CD14-positive monocyte (primary cell): ENCODE measurements at regions not wholly inside any gene's neighbourhood (a gene's known extent, or its start where the extent isn't known, plus 50 kb on each side); places are given as distances from the start of the nearest gene placed in this dataset.
"Not testable (repeated sequence)": the region's sequence is repeated elsewhere in the genome, so short reads cannot be mapped to it uniquely, and the experiment has no call there.

Experiments
- DNase-seq, 3 donors: peaks; one replicate each; pipeline ENCODE4 v3.0.0-alpha.2; 2011 to 2022
- H2AFZ ChIP-seq: 2 replicates; pipeline ENCODE4 v1.6.0; 2012; ENCODE audit warnings: mild to moderate bottlenecking, low read depth, low read length, inconsistent platforms; ENCODE audit not compliant: insufficient read depth, poor library complexity, severe bottlenecking
- H3K27ac ChIP-seq, 2 donors: 1 replicate in 1 of 2; 2 replicates in 1 of 2; pipeline ENCODE4 v1.5.1; 2012 to 2013; ENCODE audit warnings: low read length in 2 of 2, control low read depth in 1 of 2, inconsistent platforms in 1 of 2, low read depth in 1 of 2, mild to moderate bottlenecking in 1 of 2
- H3K27me3 ChIP-seq, 2 donors: one replicate each; pipeline versions ENCODE4 v1.6.0 to v1.6.1; 2011 to 2013; ENCODE audit warnings: low read length in 2 of 2; ENCODE audit not compliant: control insufficient read depth in 2 of 2, insufficient read depth in 2 of 2
- H3K36me3 ChIP-seq, 2 donors: replicated peaks in 1 of 2; 1 replicate in 1 of 2; 2 replicates in 1 of 2; pipeline versions ENCODE4 v1.5.1 to v1.6.1; 2012 to 2013; ENCODE audit warnings: low read length in 2 of 2, control low read depth in 1 of 2, inconsistent platforms in 1 of 2, mild to moderate bottlenecking in 1 of 2; ENCODE audit not compliant: insufficient read depth in 2 of 2, control insufficient read depth in 1 of 2
- H3K4me1 ChIP-seq, 2 donors: 1 replicate in 1 of 2; 2 replicates in 1 of 2; pipeline versions ENCODE4 v1.5.1 to v1.6.1; 2012 to 2013; ENCODE audit warnings: low read length in 2 of 2, control low read depth in 1 of 2, inconsistent platforms in 1 of 2, mild to moderate bottlenecking in 1 of 2, moderate library complexity in 1 of 2; ENCODE audit not compliant: insufficient read depth in 2 of 2, control insufficient read depth in 1 of 2
- H3K4me2 ChIP-seq: replicated peaks from 2 replicates; pipeline ENCODE3; 2012; ENCODE audit warnings: low read length, moderate library complexity, mild to moderate bottlenecking; ENCODE audit not compliant: poor library complexity, severe bottlenecking; ENCODE audit errors: extremely low read depth
- H3K4me3 ChIP-seq, 3 experiments: fragments of 200-600 bp in 1 of 3; sonication (generic) in 1 of 3; replicated peaks in 1 of 3; 1 replicate in 2 of 3; 2 replicates in 1 of 3; pipeline ENCODE4 v1.5.1; 2011 to 2013; ENCODE audit warnings: low read length in 3 of 3, mild to moderate bottlenecking in 3 of 3, control low read depth in 2 of 3, low read depth in 2 of 3, inconsistent platforms in 1 of 3, moderate library complexity in 1 of 3
- H3K79me2 ChIP-seq: 2 replicates; pipeline ENCODE4 v1.6.0; 2012; ENCODE audit warnings: mild to moderate bottlenecking, control low read depth, inconsistent platforms, low read length, moderate library complexity; ENCODE audit not compliant: insufficient read depth
- H3K9ac ChIP-seq: 2 replicates; pipeline ENCODE4 v1.6.0; 2017; ENCODE audit warnings: low read length, mild to moderate bottlenecking; ENCODE audit not compliant: insufficient read depth, poor library complexity, severe bottlenecking
- H3K9me3 ChIP-seq, 2 donors: replicated peaks in 1 of 2; 1 replicate in 1 of 2; 2 replicates in 1 of 2; pipeline versions ENCODE4 v1.5.1 to v1.6.1; 2012 to 2013; ENCODE audit warnings: low read length in 2 of 2, control low read depth in 1 of 2; ENCODE audit not compliant: control insufficient read depth in 1 of 2, insufficient read depth in 1 of 2
- H4K20me1 ChIP-seq: 2 replicates; pipeline ENCODE4 v1.6.0; 2012; ENCODE audit warnings: mild to moderate bottlenecking, low read length, control low read depth, moderate library complexity; ENCODE audit not compliant: insufficient read depth
- H3K27ac Mint-ChIP-seq, 7 donors: one replicate each; pipeline ENCODE4 v1.8.0; 2020; ENCODE audit warnings: mild to moderate bottlenecking in 7 of 7, mixed read lengths in 7 of 7, moderate library complexity in 6 of 7, inconsistent platforms in 2 of 7
- H3K27me3 Mint-ChIP-seq, 3 donors: one replicate each; pipeline ENCODE4 v1.8.0; 2021 to 2022; ENCODE audit warnings: low read depth in 3 of 3, mild to moderate bottlenecking in 3 of 3, mixed read lengths in 3 of 3, moderate library complexity in 3 of 3, inconsistent platforms in 1 of 3
- H3K36me3 Mint-ChIP-seq, 2 donors: one replicate each; pipeline ENCODE4 v1.8.0; 2020; ENCODE audit warnings: mixed read lengths in 2 of 2, inconsistent platforms in 1 of 2, mild to moderate bottlenecking in 1 of 2
- H3K4me1 Mint-ChIP-seq: one replicate; pipeline ENCODE4 v1.8.0; 2020; ENCODE audit warnings: mild to moderate bottlenecking, mixed read lengths
- H3K4me3 Mint-ChIP-seq, 2 donors: one replicate each; pipeline ENCODE4 v1.8.0; 2020; ENCODE audit warnings: mild to moderate bottlenecking in 2 of 2, mixed read lengths in 2 of 2, moderate library complexity in 1 of 2
- H3K9me3 Mint-ChIP-seq, 7 donors: one replicate each; pipeline ENCODE4 v1.8.0; 2020 to 2022; ENCODE audit warnings: mixed read lengths in 7 of 7, mild to moderate bottlenecking in 6 of 7, moderate library complexity in 6 of 7, inconsistent platforms in 2 of 7
- WGBS: methylation state at CpG from one replicate; pipeline ENCODE4 v1.1.5; 2013; ENCODE audit warnings: missing lambda C conversion rate; ENCODE audit not compliant: insufficient coverage; 5-methylcytosine and 5-hydroxymethylcytosine counted together
- intact Hi-C, 2 donors: fragments of 100-400 bp; cut with micrococcal nuclease; formaldehyde crosslinking; loops; one replicate each; pipeline versions ENCODE4 v1.15.0 to v1.15.1; 2023
- TF ChIP-seq, protein P1 (sequence below): fragments of 200-600 bp; IDR thresholded peaks from one replicate; pipeline ENCODE4 v1.8.0; 2022; ENCODE audit warnings: antibody characterized with exemption, mild to moderate bottlenecking

DNA sequence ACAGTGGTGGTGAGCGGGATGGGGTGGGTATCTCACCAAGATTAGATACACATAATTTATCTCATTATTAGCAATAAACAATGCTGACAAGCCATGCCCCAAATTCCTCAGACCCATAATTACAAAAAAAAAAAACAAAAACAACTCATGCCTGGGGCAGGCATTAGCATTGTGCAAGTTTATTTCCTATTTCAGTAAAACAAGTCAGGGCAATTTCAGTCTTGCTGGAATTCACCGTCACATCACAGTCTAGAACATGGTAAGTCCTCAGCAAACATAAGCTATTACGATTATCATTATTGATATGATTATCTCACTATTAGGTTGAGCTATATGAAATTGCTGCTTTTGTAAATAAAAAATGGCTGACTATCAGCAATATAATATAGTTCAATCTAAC is 57.5 kb upstream of the GNAQ start:
- TF ChIP-seq, protein P1, sequence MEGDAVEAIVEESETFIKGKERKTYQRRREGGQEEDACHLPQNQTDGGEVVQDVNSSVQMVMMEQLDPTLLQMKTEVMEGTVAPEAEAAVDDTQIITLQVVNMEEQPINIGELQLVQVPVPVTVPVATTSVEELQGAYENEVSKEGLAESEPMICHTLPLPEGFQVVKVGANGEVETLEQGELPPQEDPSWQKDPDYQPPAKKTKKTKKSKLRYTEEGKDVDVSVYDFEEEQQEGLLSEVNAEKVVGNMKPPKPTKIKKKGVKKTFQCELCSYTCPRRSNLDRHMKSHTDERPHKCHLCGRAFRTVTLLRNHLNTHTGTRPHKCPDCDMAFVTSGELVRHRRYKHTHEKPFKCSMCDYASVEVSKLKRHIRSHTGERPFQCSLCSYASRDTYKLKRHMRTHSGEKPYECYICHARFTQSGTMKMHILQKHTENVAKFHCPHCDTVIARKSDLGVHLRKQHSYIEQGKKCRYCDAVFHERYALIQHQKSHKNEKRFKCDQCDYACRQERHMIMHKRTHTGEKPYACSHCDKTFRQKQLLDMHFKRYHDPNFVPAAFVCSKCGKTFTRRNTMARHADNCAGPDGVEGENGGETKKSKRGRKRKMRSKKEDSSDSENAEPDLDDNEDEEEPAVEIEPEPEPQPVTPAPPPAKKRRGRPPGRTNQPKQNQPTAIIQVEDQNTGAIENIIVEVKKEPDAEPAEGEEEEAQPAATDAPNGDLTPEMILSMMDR, result no peak
- peaks cover 9 to 20% (median 11%) of the 10 kb centered on the region in 7 donors for H3K9me3 Mint-ChIP-seq
- H3K9ac ChIP-seq, result no peak overlapping the region
- peaks cover 0 to 2% of the 10 kb centered on the region in 2 donors for H3K4me1 ChIP-seq
- H3K4me2 ChIP-seq, result no peak overlapping the region
- intact Hi-C loops, result no loop called here
- no peaks in the 10 kb centered on the region for H4K20me1 ChIP-seq
- peaks cover 0 to 2% (median 0%) of the 10 kb centered on the region in 3 donors for H3K27me3 Mint-ChIP-seq
- no peak overlapping the region for H3K27ac ChIP-seq
- H3K79me2 ChIP-seq, result no peaks in the 10 kb centered on the region
- no peaks in the 10 kb centered on the region for H3K9me3 ChIP-seq
- H2AFZ ChIP-seq, result no peak overlapping the region
- H3K4me1 Mint-ChIP-seq, result peaks cover 8% of the 10 kb centered on the region
- H3K27ac Mint-ChIP-seq, result no peak overlapping the region
- H3K36me3 ChIP-seq, result no peaks in the 10 kb centered on the region
- H3K27me3 ChIP-seq, result no peaks in the 10 kb centered on the region
- peaks cover 0 to 6% of the 10 kb centered on the region in 2 donors for H3K36me3 Mint-ChIP-seq
- WGBS, result no CpG with 5 or more reads among the region's 3 CpGs
- no peak overlapping the region for H3K4me3 ChIP-seq
- H3K4me3 Mint-ChIP-seq, result no peak overlapping the region
- DNase-seq, result no peak

DNA sequence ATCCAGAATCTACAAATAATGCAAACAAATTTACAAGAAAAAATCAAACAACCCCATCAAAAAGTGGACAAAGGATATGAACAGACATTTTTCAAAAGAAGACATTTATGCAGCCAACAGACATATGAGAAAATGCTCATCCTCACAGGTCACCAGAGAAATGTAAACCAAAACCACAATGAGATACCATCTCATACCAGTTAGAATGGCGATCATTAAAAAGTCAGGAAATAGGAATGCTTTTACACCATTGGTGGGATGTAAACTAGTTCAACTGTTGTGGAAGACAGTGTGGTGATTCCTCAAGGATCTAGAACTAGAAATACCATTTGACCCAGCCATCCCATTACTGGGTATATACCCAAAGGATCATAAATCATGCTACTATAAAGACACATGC is 56.6 kb upstream of the GNAQ start:
- no CpG with 5 or more reads among the region's 1 CpG for WGBS
- H4K20me1 ChIP-seq, H3K4me3 Mint-ChIP-seq, H3K27me3 ChIP-seq, H3K4me3 ChIP-seq, H3K9me3 ChIP-seq, H3K4me1 ChIP-seq, H3K27ac Mint-ChIP-seq, H3K4me2 ChIP-seq, H3K4me1 Mint-ChIP-seq, DNase-seq, H3K27ac ChIP-seq, H3K9ac ChIP-seq, intact Hi-C loops, H2AFZ ChIP-seq, H3K36me3 ChIP-seq, H3K36me3 Mint-ChIP-seq, H3K27me3 Mint-ChIP-seq, H3K79me2 ChIP-seq: not testable (repeated sequence)
- peaks cover 9 to 24% (median 14%) of the 10 kb centered on the region in 7 donors for H3K9me3 Mint-ChIP-seq
